ENCODE measurements at regions not wholly inside any gene's neighbourhood (a gene's known extent, or its start where the extent isn't known, plus 50 kb on each side); places are given as distances from the start of the nearest gene placed in this dataset.

DNA sequence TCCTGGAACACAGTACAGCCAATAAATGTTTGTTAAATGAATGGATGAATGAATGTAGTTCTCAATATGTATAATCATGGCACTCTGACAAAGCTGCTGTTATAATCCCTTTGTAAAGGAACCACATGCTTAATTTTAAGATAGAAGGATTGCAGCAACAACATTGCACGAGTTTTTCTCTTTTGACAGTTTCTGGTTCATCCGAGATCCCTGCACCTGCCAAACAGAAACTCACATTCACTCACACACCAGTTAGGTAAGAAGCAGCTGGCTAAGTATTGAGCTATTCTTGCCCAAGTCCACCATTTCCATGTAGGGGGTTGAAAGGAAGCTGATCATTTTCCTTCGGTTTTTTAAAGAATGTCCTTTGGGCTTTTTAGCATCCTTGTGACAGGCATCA lies 133.7 kb upstream of the MAP1B start:
- TF ChIP-seq CTCF (IDR thresholded peaks at IDR 0.05; ENCODE audit: low read length) = no peak
- TF ChIP-seq EZH2 (IDR thresholded peaks at IDR 0.05; ENCODE audit: borderline replicate concordance, low read length) = no peak

Data from OCI-LY1 (cell line).